ENCODE measurements at regions not wholly inside any gene's neighbourhood (a gene's known extent, or its start where the extent isn't known, plus 50 kb on each side); places are given as distances from the start of the nearest gene placed in this dataset.
A peak's percentile ranks its signal among the peaks of the same experiment; 100 is the strongest.

DNA sequence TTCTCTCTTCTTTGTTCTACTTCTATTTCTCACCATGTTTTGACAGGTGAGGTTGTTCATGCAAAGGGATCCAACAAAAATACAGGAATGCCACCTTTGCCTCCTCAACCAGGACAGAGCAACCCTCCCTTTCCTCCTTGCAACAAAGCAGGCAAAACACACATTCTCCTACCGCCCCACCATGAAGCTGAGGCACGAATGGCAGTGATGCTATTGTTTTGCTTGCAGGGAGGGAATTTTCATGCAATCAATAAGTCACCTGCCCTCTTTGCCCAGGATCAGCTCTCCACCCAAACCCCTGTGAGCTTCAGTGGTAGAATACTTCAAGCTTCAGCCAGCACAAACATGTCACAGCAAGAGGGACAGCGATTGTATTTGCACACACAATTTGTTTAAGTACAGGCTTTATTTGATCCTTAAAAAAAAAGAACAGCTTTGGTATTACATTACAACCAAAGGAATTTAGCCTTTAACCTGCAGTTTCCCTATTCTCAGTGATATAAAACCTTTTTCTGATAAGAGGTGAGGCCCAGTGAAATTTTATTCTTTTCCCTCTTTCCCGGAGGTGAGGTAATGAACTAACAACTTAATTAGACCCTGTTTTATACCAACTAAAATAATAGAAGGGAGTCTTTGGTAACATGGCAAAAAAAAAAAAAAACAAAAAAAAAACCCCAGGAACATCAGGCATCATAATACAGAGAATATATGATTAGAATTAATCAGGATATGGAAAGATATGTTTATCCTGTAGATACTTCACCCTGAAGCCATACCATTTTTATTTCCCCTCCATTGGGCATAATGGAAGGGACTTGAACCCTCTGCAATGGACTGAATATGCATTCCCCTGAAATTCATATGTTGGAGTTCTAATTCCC lies 87.0 kb upstream of the EEA1 start:
- H3K36me3 ChIP-seq (ENCODE audit: control insufficient read depth in 2 of 4, insufficient read depth in 4 of 4, low read length in 3 of 4), result no peaks in the 10 kb centered on the region
- no peak for FAIRE-seq
- H4K20me1 ChIP-seq (replicated peaks in 1 of 2; ENCODE audit: control insufficient read depth in 1 of 2, insufficient read depth in 2 of 2, low read length in 2 of 2), result no peaks in the 10 kb centered on the region
- WGBS, 2 experiments (ENCODE audit: extremely low coverage in 1 of 2, insufficient coverage in 1 of 2, insufficient read length in 1 of 2, insufficient replicate concordance in 2 of 2, low coverage in 1 of 2, low lambda C conversion rate in 2 of 2, missing lambda C conversion rate in 1 of 2), result 63% methylated on average over 4 of the region's 4 CpGs; no CpG with 5 or more reads in 1 of the 2 experiments
- ChIA-PET CTCF (ENCODE audit: partially characterized antibody) (interaction anchor here (0.9 to 1.9 kb wide), 6 partner anchors 10 to 381 kb away, joined by 3 to 10 read pairs (median 4); no protein-coding TSS in a partner anchor), POLR2A (ENCODE audit: partially characterized antibody) (no interaction called here)
- no peaks in the 10 kb centered on the region for H3K23me2 ChIP-seq (ENCODE audit: low read depth, low read length)
- H3K18ac ChIP-seq (ENCODE audit: extremely low read depth, low read length), result no peak overlapping the region
- peak overlapping the region; percentile 95 for H2AFZ ChIP-seq (ENCODE audit: low read length)
- H3K4me1 ChIP-seq (replicated peaks in 1 of 4; ENCODE audit: control insufficient read depth in 3 of 4, insufficient read depth in 4 of 4, low read length in 3 of 4), result peaks cover 0 to 7% (median 4%) of the 10 kb centered on the region in 4 experiments; a peak in 4 of 7 replicates
- no peak overlapping the region for H4K8ac ChIP-seq (ENCODE audit: extremely low read depth, insufficient read depth, low read length)
- H3K14ac ChIP-seq (ENCODE audit: insufficient read length), result no peak overlapping the region
- no peak overlapping the region for H4K5ac ChIP-seq (ENCODE audit: insufficient read length, low read depth, low read length)
- no peak for DNase-seq (ENCODE audit: low read depth in 1 of 2, low spot score in 2 of 2)
- H2BK15ac ChIP-seq (ENCODE audit: low read length), result no peak overlapping the region
- no peak overlapping the region for H2BK120ac ChIP-seq (replicated peaks; ENCODE audit: low read depth, low read length)
- H3K27me3 ChIP-seq (replicated peaks in 1 of 4; ENCODE audit: control insufficient read depth in 3 of 4, extremely low read depth in 1 of 4, insufficient read depth in 3 of 4, low read length in 3 of 4), result no peaks in the 10 kb centered on the region
- H3K4ac ChIP-seq (replicated peaks; ENCODE audit: insufficient read length, low read depth, low read length), result no peak overlapping the region
- H2BK20ac ChIP-seq (ENCODE audit: low read length), result no peak overlapping the region
- H3K79me2 ChIP-seq (ENCODE audit: control insufficient read depth in 1 of 2, insufficient read depth in 2 of 2, low read length in 2 of 2), result no peaks in the 10 kb centered on the region
- H4K91ac ChIP-seq (replicated peaks; ENCODE audit: insufficient read length, low read length), result no peak overlapping the region
- no peak overlapping the region for H3K4me3 ChIP-seq (ENCODE audit: extremely low read depth in 1 of 4, insufficient read depth in 2 of 4, low read depth in 3 of 4, low read length in 4 of 4)
- no peak overlapping the region for H3K9ac ChIP-seq (replicated peaks in 1 of 4; ENCODE audit: extremely low read depth in 1 of 4, low read depth in 3 of 4, low read length in 3 of 4)
- no peak overlapping the region for H3K56ac ChIP-seq (replicated peaks; ENCODE audit: insufficient read length, low read depth, low read length)
- H2AK5ac ChIP-seq (ENCODE audit: low read depth, low read length), result no peak overlapping the region
- H3K79me1 ChIP-seq (ENCODE audit: low read depth, low read length), result no peaks in the 10 kb centered on the region
- H2BK5ac ChIP-seq (ENCODE audit: low read depth, low read length), result no peak overlapping the region
- no peaks in the 10 kb centered on the region for H3K9me3 ChIP-seq (ENCODE audit: insufficient read depth in 2 of 2, low read depth in 1 of 2, low read length in 1 of 2)
- H2BK12ac ChIP-seq (ENCODE audit: low read depth, low read length), result no peak overlapping the region
- H3K4me2 ChIP-seq (ENCODE audit: insufficient read depth in 1 of 2, low read depth in 2 of 2, low read length in 2 of 2), result no peak overlapping the region
- no peak overlapping the region for H3K23ac ChIP-seq (ENCODE audit: insufficient read length)
- H3K27ac ChIP-seq (ENCODE audit: low read depth, low read length), result no peak overlapping the region
- TF ChIP-seq YY1 (IDR thresholded peaks at IDR 0.05; ENCODE audit: low read depth, low read length) (no peak), TEAD4 (IDR thresholded peaks at IDR 0.05; ENCODE audit: low read depth, low read length) (no peak), SIX5 (IDR thresholded peaks at IDR 0.05; ENCODE audit: low read depth, low read length) (no peak), JUND (IDR thresholded peaks at IDR 0.05; ENCODE audit: low read length) (no peak), PHF8 (conservative IDR thresholded peaks at IDR 0.05; ENCODE audit: low read depth, low read length) (no peak), TAF1 (IDR thresholded peaks at IDR 0.05; ENCODE audit: low read depth, low read length) (no peak), SRF (IDR thresholded peaks at IDR 0.05; ENCODE audit: low read depth, low read length) (no peak), RAD21 (IDR thresholded peaks at IDR 0.05 in 1 of 2, conservative IDR thresholded peaks at IDR 0.05 in 1 of 2; ENCODE audit: low read depth in 2 of 2, low read length in 2 of 2) (no peak), TAF7 (optimal IDR thresholded peaks at IDR 0.05; ENCODE audit: borderline replicate concordance, low read depth, low read length) (no peak), EGR1 (IDR thresholded peaks at IDR 0.05; ENCODE audit: borderline replicate concordance, low read depth, low read length) (no peak), HDAC2 (IDR thresholded peaks at IDR 0.05; ENCODE audit: borderline replicate concordance in 1 of 2, low read depth in 2 of 2, low read length in 2 of 2) (no peak)
- TF ChIP-seq, protein P1, sequence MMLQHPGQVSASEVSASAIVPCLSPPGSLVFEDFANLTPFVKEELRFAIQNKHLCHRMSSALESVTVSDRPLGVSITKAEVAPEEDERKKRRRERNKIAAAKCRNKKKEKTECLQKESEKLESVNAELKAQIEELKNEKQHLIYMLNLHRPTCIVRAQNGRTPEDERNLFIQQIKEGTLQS (IDR thresholded peaks at IDR 0.05; ENCODE audit: insufficient read depth, low read depth, low read length), result no peak

Data from H1 (cell line).